ENCODE measurements at regions not wholly inside any gene's neighbourhood (a gene's known extent, or its start where the extent isn't known, plus 50 kb on each side); places are given as distances from the start of the nearest gene placed in this dataset.

DNA sequence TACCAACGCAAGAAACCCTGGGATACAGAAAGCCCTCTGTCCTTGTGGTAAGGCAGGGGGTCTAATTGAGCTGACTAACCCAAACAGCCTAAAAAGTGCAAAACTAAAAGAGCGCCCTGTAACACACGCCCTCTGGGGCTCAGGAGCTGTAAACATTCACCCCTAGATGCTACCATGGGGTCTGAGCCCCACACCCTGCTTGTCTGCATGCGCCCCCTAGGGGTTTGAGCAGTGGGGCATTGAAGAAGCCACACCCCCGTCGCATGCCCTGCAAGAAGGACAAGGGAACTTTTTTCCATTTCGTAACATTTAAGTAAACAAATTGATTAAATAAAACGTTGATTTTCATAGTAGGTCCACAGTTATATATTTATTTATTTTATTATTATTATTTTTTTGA, 616.9 kb upstream of the MAN1A1 start:
- no peak overlapping the region for H3K27ac Mint-ChIP-seq
- peak; percentile 100 for ATAC-seq
- peaks cover 6% of the 10 kb centered on the region for H3K4me1 Mint-ChIP-seq
- peak; percentile 86 for DNase-seq (ENCODE audit: low spot score)
- no peaks in the 10 kb centered on the region for H3K27me3 Mint-ChIP-seq (ENCODE audit: low read depth)
- no peaks in the 10 kb centered on the region for H3K36me3 Mint-ChIP-seq
- no peaks in the 10 kb centered on the region for H3K9me3 Mint-ChIP-seq
- TF ChIP-seq, protein P1, sequence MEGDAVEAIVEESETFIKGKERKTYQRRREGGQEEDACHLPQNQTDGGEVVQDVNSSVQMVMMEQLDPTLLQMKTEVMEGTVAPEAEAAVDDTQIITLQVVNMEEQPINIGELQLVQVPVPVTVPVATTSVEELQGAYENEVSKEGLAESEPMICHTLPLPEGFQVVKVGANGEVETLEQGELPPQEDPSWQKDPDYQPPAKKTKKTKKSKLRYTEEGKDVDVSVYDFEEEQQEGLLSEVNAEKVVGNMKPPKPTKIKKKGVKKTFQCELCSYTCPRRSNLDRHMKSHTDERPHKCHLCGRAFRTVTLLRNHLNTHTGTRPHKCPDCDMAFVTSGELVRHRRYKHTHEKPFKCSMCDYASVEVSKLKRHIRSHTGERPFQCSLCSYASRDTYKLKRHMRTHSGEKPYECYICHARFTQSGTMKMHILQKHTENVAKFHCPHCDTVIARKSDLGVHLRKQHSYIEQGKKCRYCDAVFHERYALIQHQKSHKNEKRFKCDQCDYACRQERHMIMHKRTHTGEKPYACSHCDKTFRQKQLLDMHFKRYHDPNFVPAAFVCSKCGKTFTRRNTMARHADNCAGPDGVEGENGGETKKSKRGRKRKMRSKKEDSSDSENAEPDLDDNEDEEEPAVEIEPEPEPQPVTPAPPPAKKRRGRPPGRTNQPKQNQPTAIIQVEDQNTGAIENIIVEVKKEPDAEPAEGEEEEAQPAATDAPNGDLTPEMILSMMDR (IDR thresholded peaks at IDR 0.05) = peak; percentile 63
- TF ChIP-seq ATF1 (CRISPR knock-in tag; IDR thresholded peaks at IDR 0.05) = no peak
- ChIA-PET POLR2A (no interaction called here), CTCF (interaction anchor here (0.6 to 1.4 kb wide), 8 partner anchors 8 to 224 kb away, joined by 3 to 9 read pairs (median 4); no protein-coding TSS in a partner anchor)
- no peak overlapping the region for H3K4me3 Mint-ChIP-seq

DNA sequence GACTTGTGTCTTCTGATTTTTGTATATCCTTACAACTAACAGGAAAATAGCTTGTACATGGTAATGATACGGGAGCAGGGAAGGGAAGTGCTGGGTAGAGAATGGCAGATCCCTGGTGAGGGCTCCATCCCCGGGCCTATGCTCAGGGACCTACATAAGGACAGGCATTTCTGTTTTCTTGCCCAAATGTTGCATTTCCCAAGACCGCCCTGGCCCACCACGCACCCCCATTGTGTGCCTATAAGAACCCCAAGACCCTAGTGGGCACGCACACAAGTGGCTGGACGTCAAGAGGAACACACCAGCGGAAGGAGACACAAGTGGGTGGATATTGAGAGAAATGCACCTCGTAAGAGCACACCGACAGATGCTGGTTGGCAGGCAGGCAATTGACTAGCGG, 616.3 kb upstream of the MAN1A1 start:
- DNase-seq (ENCODE audit: low spot score) (no peak), ATAC-seq (no peak)
- no peaks in the 10 kb centered on the region for H3K27me3 Mint-ChIP-seq (ENCODE audit: low read depth)
- H3K4me1 Mint-ChIP-seq = peaks cover 6% of the 10 kb centered on the region
- no peak overlapping the region for H3K4me3 Mint-ChIP-seq
- POLR2A ChIA-PET = no interaction called here
- H3K27ac Mint-ChIP-seq = no peak overlapping the region
- no peak for TF ChIP-seq CBFB (CRISPR knock-in tag; IDR thresholded peaks at IDR 0.05; ENCODE audit: low read depth)
- CTCF ChIA-PET = interaction anchor here (0.6 to 1.4 kb wide), 8 partner anchors 9 to 223 kb away, joined by 3 to 9 read pairs (median 4); no protein-coding TSS in a partner anchor
- H3K9me3 Mint-ChIP-seq = no peaks in the 10 kb centered on the region
- H3K36me3 Mint-ChIP-seq = no peaks in the 10 kb centered on the region

DNA sequence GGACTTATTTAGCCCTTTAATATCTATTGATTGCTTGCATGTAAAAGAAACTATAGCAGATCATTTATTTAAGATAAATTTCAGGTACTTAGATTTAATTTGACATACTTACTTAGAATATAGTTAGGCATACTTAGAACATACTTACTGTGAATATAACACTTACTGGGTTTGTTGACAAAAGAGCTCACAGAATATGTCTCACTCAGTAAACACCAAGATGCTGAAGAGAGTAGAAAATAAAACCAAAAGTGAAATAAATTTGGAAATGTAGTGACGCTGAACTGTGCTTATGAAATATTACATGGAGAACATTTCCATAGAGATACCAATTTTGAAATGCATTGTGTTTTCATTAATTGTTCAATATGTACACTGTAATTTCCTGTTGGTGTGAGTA, 615.4 kb upstream of the MAN1A1 start:
- Mint-ChIP-seq H3K27me3 (ENCODE audit: low read depth) (no peaks in the 10 kb centered on the region), H3K4me3 (no peak overlapping the region), H3K9me3 (no peaks in the 10 kb centered on the region), H3K27ac (no peak overlapping the region), H3K4me1 (peaks cover 10% of the 10 kb centered on the region), H3K36me3 (no peaks in the 10 kb centered on the region)
- TF ChIP-seq, protein P2, sequence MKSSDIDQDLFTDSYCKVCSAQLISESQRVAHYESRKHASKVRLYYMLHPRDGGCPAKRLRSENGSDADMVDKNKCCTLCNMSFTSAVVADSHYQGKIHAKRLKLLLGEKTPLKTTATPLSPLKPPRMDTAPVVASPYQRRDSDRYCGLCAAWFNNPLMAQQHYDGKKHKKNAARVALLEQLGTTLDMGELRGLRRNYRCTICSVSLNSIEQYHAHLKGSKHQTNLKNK (CRISPR knock-in tag; IDR thresholded peaks at IDR 0.05) = no peak
- TF ChIP-seq IRF2 (CRISPR knock-in tag; IDR thresholded peaks at IDR 0.05; ENCODE audit: borderline replicate concordance, low read depth) (no peak), KAT7 (CRISPR knock-in tag; IDR thresholded peaks at IDR 0.05; ENCODE audit: borderline replicate concordance) (no peak), MYBL2 (CRISPR knock-in tag; IDR thresholded peaks at IDR 0.05) (no peak), PRRX2 (CRISPR knock-in tag; IDR thresholded peaks at IDR 0.05) (no peak), ZNF423 (CRISPR knock-in tag; IDR thresholded peaks at IDR 0.05) (no peak), RORB (CRISPR knock-in tag; IDR thresholded peaks at IDR 0.05) (no peak), SOX15 (CRISPR knock-in tag; IDR thresholded peaks at IDR 0.05) (no peak), ZNF232 (CRISPR knock-in tag; IDR thresholded peaks at IDR 0.05) (no peak), RELA (CRISPR knock-in tag; IDR thresholded peaks at IDR 0.05; ENCODE audit: borderline replicate concordance) (no peak)
- TF ChIP-seq, protein P3, sequence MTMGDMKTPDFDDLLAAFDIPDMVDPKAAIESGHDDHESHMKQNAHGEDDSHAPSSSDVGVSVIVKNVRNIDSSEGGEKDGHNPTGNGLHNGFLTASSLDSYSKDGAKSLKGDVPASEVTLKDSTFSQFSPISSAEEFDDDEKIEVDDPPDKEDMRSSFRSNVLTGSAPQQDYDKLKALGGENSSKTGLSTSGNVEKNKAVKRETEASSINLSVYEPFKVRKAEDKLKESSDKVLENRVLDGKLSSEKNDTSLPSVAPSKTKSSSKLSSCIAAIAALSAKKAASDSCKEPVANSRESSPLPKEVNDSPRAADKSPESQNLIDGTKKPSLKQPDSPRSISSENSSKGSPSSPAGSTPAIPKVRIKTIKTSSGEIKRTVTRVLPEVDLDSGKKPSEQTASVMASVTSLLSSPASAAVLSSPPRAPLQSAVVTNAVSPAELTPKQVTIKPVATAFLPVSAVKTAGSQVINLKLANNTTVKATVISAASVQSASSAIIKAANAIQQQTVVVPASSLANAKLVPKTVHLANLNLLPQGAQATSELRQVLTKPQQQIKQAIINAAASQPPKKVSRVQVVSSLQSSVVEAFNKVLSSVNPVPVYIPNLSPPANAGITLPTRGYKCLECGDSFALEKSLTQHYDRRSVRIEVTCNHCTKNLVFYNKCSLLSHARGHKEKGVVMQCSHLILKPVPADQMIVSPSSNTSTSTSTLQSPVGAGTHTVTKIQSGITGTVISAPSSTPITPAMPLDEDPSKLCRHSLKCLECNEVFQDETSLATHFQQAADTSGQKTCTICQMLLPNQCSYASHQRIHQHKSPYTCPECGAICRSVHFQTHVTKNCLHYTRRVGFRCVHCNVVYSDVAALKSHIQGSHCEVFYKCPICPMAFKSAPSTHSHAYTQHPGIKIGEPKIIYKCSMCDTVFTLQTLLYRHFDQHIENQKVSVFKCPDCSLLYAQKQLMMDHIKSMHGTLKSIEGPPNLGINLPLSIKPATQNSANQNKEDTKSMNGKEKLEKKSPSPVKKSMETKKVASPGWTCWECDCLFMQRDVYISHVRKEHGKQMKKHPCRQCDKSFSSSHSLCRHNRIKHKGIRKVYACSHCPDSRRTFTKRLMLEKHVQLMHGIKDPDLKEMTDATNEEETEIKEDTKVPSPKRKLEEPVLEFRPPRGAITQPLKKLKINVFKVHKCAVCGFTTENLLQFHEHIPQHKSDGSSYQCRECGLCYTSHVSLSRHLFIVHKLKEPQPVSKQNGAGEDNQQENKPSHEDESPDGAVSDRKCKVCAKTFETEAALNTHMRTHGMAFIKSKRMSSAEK (CRISPR knock-in tag; IDR thresholded peaks at IDR 0.05; ENCODE audit: borderline replicate concordance) = no peak
- TF ChIP-seq, protein P4, sequence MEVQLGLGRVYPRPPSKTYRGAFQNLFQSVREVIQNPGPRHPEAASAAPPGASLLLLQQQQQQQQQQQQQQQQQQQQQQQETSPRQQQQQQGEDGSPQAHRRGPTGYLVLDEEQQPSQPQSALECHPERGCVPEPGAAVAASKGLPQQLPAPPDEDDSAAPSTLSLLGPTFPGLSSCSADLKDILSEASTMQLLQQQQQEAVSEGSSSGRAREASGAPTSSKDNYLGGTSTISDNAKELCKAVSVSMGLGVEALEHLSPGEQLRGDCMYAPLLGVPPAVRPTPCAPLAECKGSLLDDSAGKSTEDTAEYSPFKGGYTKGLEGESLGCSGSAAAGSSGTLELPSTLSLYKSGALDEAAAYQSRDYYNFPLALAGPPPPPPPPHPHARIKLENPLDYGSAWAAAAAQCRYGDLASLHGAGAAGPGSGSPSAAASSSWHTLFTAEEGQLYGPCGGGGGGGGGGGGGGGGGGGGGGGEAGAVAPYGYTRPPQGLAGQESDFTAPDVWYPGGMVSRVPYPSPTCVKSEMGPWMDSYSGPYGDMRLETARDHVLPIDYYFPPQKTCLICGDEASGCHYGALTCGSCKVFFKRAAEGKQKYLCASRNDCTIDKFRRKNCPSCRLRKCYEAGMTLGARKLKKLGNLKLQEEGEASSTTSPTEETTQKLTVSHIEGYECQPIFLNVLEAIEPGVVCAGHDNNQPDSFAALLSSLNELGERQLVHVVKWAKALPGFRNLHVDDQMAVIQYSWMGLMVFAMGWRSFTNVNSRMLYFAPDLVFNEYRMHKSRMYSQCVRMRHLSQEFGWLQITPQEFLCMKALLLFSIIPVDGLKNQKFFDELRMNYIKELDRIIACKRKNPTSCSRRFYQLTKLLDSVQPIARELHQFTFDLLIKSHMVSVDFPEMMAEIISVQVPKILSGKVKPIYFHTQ (CRISPR knock-in tag; IDR thresholded peaks at IDR 0.05) = no peak
- TF ChIP-seq, protein P5, sequence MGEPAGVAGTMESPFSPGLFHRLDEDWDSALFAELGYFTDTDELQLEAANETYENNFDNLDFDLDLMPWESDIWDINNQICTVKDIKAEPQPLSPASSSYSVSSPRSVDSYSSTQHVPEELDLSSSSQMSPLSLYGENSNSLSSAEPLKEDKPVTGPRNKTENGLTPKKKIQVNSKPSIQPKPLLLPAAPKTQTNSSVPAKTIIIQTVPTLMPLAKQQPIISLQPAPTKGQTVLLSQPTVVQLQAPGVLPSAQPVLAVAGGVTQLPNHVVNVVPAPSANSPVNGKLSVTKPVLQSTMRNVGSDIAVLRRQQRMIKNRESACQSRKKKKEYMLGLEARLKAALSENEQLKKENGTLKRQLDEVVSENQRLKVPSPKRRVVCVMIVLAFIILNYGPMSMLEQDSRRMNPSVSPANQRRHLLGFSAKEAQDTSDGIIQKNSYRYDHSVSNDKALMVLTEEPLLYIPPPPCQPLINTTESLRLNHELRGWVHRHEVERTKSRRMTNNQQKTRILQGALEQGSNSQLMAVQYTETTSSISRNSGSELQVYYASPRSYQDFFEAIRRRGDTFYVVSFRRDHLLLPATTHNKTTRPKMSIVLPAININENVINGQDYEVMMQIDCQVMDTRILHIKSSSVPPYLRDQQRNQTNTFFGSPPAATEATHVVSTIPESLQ (CRISPR knock-in tag; IDR thresholded peaks at IDR 0.05) = no peak
- TF ChIP-seq, protein P6, sequence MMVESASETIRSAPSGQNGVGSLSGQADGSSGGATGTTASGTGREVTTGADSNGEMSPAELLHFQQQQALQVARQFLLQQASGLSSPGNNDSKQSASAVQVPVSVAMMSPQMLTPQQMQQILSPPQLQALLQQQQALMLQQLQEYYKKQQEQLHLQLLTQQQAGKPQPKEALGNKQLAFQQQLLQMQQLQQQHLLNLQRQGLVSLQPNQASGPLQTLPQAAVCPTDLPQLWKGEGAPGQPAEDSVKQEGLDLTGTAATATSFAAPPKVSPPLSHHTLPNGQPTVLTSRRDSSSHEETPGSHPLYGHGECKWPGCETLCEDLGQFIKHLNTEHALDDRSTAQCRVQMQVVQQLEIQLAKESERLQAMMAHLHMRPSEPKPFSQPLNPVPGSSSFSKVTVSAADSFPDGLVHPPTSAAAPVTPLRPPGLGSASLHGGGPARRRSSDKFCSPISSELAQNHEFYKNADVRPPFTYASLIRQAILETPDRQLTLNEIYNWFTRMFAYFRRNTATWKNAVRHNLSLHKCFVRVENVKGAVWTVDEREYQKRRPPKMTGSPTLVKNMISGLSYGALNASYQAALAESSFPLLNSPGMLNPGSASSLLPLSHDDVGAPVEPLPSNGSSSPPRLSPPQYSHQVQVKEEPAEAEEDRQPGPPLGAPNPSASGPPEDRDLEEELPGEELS (CRISPR knock-in tag; IDR thresholded peaks at IDR 0.05) = no peak
- TF ChIP-seq, protein P7, sequence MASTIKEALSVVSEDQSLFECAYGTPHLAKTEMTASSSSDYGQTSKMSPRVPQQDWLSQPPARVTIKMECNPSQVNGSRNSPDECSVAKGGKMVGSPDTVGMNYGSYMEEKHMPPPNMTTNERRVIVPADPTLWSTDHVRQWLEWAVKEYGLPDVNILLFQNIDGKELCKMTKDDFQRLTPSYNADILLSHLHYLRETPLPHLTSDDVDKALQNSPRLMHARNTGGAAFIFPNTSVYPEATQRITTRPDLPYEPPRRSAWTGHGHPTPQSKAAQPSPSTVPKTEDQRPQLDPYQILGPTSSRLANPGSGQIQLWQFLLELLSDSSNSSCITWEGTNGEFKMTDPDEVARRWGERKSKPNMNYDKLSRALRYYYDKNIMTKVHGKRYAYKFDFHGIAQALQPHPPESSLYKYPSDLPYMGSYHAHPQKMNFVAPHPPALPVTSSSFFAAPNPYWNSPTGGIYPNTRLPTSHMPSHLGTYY (CRISPR knock-in tag; IDR thresholded peaks at IDR 0.05) = no peak
- ChIA-PET POLR2A (no interaction called here), CTCF (no interaction called here)
- DNase-seq (ENCODE audit: low spot score) (no peak), ATAC-seq (no peak)
